Omental fat pad (tissue), 3 donors: ENCODE measurements at regions not wholly inside any gene's neighbourhood (a gene's known extent, or its start where the extent isn't known, plus 50 kb on each side); places are given as distances from the start of the nearest gene placed in this dataset.

Experiments used
- ATAC-seq: fragments of 150-250 bp; one replicate; pipeline ENCODE4 v1.9.1; 2016; ENCODE audit warnings: mild to moderate bottlenecking, moderate library complexity; ENCODE audit not compliant: low FRiP score
- DNase-seq: peaks from one replicate; pipeline ENCODE4 v3.0.0-alpha.2; 2019; ENCODE audit warnings: low spot score
- TF ChIP-seq, protein P1 (sequence below), 3 donors: fragments of 450-650 bp; IDR thresholded peaks; one replicate each; pipeline ENCODE4 v1.5.1; 2016 to 2017; ENCODE audit warnings: antibody characterized with exemption in 3 of 3, mild to moderate bottlenecking in 3 of 3, moderate library complexity in 2 of 3

DNA sequence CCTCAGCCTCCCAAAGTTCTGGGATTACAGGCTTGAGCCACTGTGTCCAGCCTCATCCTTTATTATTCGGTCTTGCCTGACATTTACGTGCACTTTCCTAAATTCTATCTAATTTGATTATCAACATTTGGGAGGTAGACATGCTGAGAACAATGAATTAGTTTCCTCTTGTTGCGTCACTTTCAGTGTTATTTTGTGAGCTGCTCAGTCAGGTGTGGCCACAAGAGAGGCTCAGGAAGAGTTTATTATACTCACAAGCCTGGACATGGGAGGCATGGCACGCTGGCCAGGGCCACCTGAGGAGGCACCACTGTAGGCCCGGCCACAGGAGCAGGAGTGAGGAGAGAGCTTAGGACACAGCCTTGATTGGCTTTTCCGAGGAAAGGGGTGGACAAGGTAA, 59.7 kb upstream of the RBFOX2 start:
- DNase-seq (no peak), ATAC-seq (no peak)
- TF ChIP-seq, protein P1, sequence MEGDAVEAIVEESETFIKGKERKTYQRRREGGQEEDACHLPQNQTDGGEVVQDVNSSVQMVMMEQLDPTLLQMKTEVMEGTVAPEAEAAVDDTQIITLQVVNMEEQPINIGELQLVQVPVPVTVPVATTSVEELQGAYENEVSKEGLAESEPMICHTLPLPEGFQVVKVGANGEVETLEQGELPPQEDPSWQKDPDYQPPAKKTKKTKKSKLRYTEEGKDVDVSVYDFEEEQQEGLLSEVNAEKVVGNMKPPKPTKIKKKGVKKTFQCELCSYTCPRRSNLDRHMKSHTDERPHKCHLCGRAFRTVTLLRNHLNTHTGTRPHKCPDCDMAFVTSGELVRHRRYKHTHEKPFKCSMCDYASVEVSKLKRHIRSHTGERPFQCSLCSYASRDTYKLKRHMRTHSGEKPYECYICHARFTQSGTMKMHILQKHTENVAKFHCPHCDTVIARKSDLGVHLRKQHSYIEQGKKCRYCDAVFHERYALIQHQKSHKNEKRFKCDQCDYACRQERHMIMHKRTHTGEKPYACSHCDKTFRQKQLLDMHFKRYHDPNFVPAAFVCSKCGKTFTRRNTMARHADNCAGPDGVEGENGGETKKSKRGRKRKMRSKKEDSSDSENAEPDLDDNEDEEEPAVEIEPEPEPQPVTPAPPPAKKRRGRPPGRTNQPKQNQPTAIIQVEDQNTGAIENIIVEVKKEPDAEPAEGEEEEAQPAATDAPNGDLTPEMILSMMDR (IDR thresholded peaks at IDR 0.05): no peak

DNA sequence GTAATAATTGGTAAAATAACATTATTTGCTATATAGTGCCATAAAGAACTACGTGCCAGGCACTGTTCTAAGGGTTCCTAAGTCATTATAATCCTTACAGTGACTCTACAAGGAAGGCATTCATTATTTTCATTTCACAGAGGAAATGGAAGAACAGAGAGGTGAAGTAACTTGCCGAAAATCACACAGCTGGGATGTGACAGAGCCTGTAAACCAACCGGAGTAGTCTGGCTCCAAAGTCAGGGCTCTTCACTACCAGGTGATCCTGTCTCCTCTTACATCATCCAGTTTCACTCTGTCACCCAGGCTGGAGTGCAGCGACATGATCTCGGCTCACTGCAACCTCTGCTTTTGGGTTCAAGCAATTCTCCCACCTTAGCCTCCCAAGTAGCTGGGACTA, 59.2 kb upstream of the RBFOX2 start:
- no peak for ATAC-seq
- TF ChIP-seq, protein P1 (IDR thresholded peaks at IDR 0.05): no peak
- no peak for DNase-seq

DNA sequence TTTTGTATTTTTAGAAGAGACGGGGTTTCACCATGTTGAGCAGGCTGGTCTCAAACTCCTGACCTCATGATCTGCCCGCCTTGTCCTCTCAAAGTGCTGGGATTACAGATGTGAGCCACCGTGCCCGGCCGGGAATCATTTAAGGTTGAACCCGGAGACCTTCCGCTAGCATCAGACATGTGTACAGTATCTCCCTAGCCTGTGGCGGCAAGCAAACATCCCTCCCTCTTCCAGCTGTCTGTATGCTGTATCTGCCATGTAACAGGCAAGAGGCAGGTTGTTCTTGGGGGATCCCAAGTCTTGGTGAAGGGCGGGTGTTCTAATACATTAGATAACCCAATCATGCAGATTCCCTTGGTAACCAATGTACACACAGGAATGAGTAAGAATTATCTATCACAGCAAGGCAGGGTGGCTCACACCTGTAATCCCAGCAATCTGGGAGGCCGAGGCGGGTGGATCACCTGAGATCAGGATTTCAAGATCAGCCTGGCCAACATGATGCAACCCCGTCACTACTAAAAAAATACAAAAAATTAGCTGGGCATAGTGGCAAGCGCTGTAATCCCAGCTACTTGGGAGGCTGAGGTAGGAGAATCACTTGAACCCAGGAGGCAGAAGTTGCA, 58.1 kb upstream of the RBFOX2 start:
- DNase-seq (no peak), ATAC-seq (no peak)

DNA sequence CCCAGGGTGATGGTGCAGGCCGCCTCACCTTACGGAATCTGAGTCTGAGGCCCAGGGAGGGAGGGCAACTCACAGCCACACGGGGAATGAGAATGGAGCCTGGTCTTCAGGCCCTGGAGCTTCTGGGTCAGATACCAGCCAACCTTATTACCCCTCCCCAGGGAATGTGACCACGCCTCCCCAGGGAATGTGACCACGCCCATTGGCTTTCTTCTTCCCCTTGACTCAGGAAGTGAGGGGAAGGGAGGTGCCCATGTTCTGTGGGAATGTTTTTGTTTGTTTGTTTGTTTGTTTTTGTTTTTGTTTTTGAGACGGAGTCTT, 57.5 kb upstream of the RBFOX2 start:
- ATAC-seq: no peak
- TF ChIP-seq, protein P1 (IDR thresholded peaks at IDR 0.05): no peak
- DNase-seq: no peak

More for the DNA sequence above, 58.1 kb upstream of the RBFOX2 start:
- TF ChIP-seq, protein P1 (IDR thresholded peaks at IDR 0.05): no peak

DNA sequence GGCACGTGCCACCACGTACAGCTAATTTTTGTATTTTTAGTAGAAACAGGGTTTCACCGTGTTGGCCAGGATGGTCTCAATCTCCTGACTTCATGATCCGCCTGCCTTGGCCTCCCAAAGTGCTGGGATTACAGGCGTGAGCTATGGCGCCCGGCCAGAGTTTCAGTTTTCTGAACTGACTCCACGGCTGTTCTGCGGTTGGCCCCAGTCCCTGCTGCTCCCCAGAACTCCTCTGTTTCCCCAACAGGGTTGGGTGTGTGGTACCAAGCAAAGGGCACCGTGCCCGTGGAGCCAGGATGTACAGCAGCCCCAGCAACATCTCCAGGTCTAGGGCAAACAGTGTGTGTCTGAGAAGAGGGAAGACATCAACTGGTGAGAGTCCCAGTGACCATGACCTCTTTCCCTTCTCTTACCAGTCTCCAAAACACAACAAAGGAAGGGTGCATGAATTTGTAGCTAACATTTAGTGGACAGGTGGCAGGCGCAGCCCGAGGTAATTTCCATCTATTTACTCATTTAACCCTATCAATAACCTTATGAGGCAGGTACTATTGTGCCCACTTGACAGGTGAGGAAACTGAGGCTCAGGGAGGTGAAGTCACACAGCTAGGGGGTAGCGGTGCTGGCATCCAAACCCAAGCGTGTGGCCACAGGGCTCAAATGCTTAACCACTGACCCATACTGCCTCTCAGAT, 57.0 kb upstream of the RBFOX2 start:
- TF ChIP-seq, protein P1 (IDR thresholded peaks at IDR 0.05): no peak
- ATAC-seq: no peak
- DNase-seq: no peak

DNA sequence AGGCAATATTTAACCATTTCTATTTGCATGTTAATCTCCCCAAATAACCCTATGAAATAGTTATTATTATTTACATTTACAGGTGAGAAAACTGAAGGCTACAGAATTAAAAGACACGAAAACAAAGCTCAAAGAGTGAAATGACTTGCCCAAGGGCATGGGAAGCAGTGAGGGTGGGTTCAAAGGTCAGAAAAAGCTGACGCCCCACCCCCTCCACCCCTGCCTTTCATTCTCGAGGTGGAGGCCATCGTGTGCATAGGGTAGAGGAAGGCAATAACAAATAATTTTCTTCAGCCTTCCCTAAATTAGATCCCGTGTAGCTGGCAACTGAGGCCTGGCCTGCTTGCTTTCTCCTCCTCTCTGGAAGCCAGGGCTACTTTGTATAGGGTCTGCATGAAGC, 56.1 kb upstream of the RBFOX2 start:
- DNase-seq (no peak), ATAC-seq (no peak)
- TF ChIP-seq, protein P1 (IDR thresholded peaks at IDR 0.05): no peak

DNA sequence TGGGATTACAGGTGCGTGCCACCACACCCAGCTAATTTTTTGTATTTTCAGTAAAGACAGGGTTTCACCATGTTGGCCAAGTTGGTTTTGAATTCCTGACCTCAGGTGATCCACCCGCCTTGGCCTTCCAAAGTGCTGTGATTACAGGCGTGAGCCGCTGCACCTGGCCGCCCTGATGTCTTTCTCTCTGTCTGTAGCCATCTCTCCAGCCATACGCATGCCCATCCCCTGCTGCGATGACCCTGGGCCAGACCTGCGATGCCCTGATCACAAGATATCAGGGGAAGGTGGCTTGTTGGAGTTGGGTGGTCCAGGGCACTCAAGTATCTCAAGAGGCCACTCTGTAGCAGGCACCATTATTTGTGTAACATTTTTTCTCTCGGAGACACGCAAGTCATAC, 54.4 kb upstream of the RBFOX2 start:
- TF ChIP-seq, protein P1 (IDR thresholded peaks at IDR 0.05): no peak
- no peak for DNase-seq
- no peak for ATAC-seq
